ENCODE measurements at regions not wholly inside any gene's neighbourhood (a gene's known extent, or its start where the extent isn't known, plus 50 kb on each side); places are given as distances from the start of the nearest gene placed in this dataset.

DNA sequence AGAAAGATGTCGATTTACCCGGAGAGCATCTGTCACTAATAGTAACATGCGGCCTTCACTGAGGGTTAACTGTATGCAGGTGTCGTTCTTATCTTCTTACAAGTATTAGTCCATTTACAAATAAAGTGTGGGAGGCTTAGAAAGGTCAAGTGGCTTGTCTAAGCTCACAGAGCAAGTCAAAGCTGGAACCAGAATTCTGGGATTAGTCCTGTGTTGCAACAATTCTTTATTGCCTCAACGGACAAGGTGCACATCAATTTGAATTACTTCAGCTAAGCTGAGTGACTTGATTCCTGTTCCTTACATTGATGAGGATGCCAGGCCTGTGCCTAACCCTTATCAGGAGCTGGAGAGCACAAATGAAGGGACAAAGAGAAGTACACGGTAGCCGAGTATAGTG, 1193.6 kb downstream of the UQCRFS1 start:
- TF ChIP-seq EZH2phosphoT487 (IDR thresholded peaks at IDR 0.05; ENCODE audit: borderline replicate concordance) = no peak
- TF ChIP-seq, protein P1, sequence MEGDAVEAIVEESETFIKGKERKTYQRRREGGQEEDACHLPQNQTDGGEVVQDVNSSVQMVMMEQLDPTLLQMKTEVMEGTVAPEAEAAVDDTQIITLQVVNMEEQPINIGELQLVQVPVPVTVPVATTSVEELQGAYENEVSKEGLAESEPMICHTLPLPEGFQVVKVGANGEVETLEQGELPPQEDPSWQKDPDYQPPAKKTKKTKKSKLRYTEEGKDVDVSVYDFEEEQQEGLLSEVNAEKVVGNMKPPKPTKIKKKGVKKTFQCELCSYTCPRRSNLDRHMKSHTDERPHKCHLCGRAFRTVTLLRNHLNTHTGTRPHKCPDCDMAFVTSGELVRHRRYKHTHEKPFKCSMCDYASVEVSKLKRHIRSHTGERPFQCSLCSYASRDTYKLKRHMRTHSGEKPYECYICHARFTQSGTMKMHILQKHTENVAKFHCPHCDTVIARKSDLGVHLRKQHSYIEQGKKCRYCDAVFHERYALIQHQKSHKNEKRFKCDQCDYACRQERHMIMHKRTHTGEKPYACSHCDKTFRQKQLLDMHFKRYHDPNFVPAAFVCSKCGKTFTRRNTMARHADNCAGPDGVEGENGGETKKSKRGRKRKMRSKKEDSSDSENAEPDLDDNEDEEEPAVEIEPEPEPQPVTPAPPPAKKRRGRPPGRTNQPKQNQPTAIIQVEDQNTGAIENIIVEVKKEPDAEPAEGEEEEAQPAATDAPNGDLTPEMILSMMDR (conservative IDR thresholded peaks at IDR 0.05; ENCODE audit: low read length) = no peak

Measured in Loucy (cell line).